ENCODE measurements at regions not wholly inside any gene's neighbourhood (a gene's known extent, or its start where the extent isn't known, plus 50 kb on each side); places are given as distances from the start of the nearest gene placed in this dataset.

DNA sequence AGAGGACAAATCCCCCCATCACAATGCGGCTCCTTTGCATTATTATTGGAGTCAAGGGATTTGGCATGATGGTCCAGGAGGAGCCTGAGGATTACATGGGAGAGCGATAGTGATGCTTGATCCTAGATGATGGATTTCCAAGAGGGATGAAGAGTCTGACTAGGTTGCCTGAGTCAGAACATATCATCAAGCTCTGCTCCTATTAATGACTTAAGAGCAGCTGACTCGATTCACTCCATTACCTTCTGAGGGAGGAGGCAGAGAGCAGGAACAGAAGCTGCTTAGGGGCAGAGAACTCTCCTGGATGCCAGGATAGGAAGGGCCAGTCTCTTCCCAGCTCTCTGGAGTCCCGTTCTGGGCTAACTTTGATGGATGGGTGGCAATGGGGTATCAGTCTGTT is 54.0 kb upstream of the CISTR start:
- no peak overlapping the region for H3K4me3 ChIP-seq (ENCODE audit: low read depth in 1 of 2, low read length in 2 of 2)
- no peaks in the 10 kb centered on the region for H3K36me3 ChIP-seq (ENCODE audit: insufficient read depth, low read length)
- H3K9me3 ChIP-seq (ENCODE audit: insufficient read depth, low read length, severe bottlenecking) = no peaks in the 10 kb centered on the region
- no peak overlapping the region for H2AFZ ChIP-seq (ENCODE audit: low read depth, low read length)
- ATAC-seq (ENCODE audit: insufficient read depth, low read depth) (no peak), DNase-seq (no peak)
- H3K79me2 ChIP-seq (ENCODE audit: insufficient read depth, low read length) = no peaks in the 10 kb centered on the region
- no peak overlapping the region for H3K4me2 ChIP-seq (ENCODE audit: insufficient read depth, low read length)
- H4K20me1 ChIP-seq (ENCODE audit: insufficient read depth, low read length) = no peaks in the 10 kb centered on the region
- no peaks in the 10 kb centered on the region for H3K4me1 ChIP-seq (ENCODE audit: insufficient read depth, low read length)
- H3K9ac ChIP-seq (ENCODE audit: low read depth, low read length) = no peak overlapping the region
- H3K27me3 ChIP-seq (ENCODE audit: insufficient read depth, low read length, poor library complexity) = peaks cover 43% of the 10 kb centered on the region
- no peak overlapping the region for H3K27ac ChIP-seq (ENCODE audit: low read length)
- TF ChIP-seq EZH2 (IDR thresholded peaks at IDR 0.05; ENCODE audit: borderline replicate concordance, low read depth, low read length, severe bottlenecking) = no peak

GRCh38 chr12:53806721-53807120 is 54.9 kb upstream of the CISTR start:
- H3K27me3 ChIP-seq (ENCODE audit: insufficient read depth, low read length, poor library complexity) = peaks cover 49% of the 10 kb centered on the region
- H3K9me3 ChIP-seq (ENCODE audit: insufficient read depth, low read length, severe bottlenecking) = no peaks in the 10 kb centered on the region
- H3K4me1 ChIP-seq (ENCODE audit: insufficient read depth, low read length) = no peaks in the 10 kb centered on the region
- DNase-seq = no peak
- H3K36me3 ChIP-seq (ENCODE audit: insufficient read depth, low read length) = no peaks in the 10 kb centered on the region
- H3K4me3 ChIP-seq (ENCODE audit: low read depth in 1 of 2, low read length in 2 of 2) = no peak overlapping the region
- no peak overlapping the region for H3K9ac ChIP-seq (ENCODE audit: low read depth, low read length)
- H3K27ac ChIP-seq (ENCODE audit: low read length) = no peak overlapping the region
- no peak overlapping the region for H3K4me2 ChIP-seq (ENCODE audit: insufficient read depth, low read length)
- H3K79me2 ChIP-seq (ENCODE audit: insufficient read depth, low read length) = no peaks in the 10 kb centered on the region
- H2AFZ ChIP-seq (ENCODE audit: low read depth, low read length) = no peak overlapping the region
- ATAC-seq (ENCODE audit: insufficient read depth, low read depth) = no peak
- TF ChIP-seq CTCF (IDR thresholded peaks at IDR 0.05; ENCODE audit: borderline replicate concordance, extremely low read depth, low read length, poor library complexity, severe bottlenecking) (no peak), EZH2 (IDR thresholded peaks at IDR 0.05; ENCODE audit: borderline replicate concordance, low read depth, low read length, severe bottlenecking) (no peak)
- no peaks in the 10 kb centered on the region for H4K20me1 ChIP-seq (ENCODE audit: insufficient read depth, low read length)

DNA sequence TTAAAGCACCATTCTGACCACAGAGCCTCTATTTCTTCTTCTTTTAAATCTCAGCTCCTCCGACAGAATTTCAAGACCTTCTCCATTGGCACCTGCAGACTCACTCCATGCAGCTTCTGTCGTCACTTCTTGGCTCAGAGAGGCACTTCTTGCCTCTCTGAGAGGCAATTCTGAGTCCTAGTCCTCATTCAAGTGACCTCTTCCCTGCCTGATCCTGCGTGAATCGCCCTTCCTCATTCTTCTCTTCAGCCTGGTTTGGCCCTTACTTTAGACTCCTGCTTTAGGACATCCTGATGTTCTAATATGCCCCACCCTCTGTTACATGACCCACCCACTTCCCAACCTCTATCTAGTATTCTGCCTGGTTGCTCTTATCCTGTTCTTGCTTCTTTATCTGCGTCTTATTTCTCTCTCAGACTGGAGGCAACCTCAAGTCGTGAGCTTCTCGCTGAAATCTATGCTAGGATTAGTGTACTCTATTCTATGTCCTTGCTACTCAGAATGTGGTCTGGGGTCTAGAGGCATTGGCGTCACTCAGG is 55.6 kb upstream of the CISTR start:
- H4K20me1 ChIP-seq (ENCODE audit: insufficient read depth, low read length) = no peaks in the 10 kb centered on the region
- no peak overlapping the region for H3K4me2 ChIP-seq (ENCODE audit: insufficient read depth, low read length)
- H3K36me3 ChIP-seq (ENCODE audit: insufficient read depth, low read length) = no peaks in the 10 kb centered on the region
- H3K27me3 ChIP-seq (ENCODE audit: insufficient read depth, low read length, poor library complexity) = peaks cover 49% of the 10 kb centered on the region
- ATAC-seq (ENCODE audit: insufficient read depth, low read depth) (no peak), DNase-seq (no peak)
- no peaks in the 10 kb centered on the region for H3K9me3 ChIP-seq (ENCODE audit: insufficient read depth, low read length, severe bottlenecking)
- H3K79me2 ChIP-seq (ENCODE audit: insufficient read depth, low read length) = no peaks in the 10 kb centered on the region
- no peak overlapping the region for H3K4me3 ChIP-seq (ENCODE audit: low read depth in 1 of 2, low read length in 2 of 2)
- H3K27ac ChIP-seq (ENCODE audit: low read length) = no peak overlapping the region
- H3K9ac ChIP-seq (ENCODE audit: low read depth, low read length) = no peak overlapping the region
- H2AFZ ChIP-seq (ENCODE audit: low read depth, low read length) = no peak overlapping the region
- H3K4me1 ChIP-seq (ENCODE audit: insufficient read depth, low read length) = no peaks in the 10 kb centered on the region
- no peak for TF ChIP-seq CTCF (IDR thresholded peaks at IDR 0.05; ENCODE audit: borderline replicate concordance, extremely low read depth, low read length, poor library complexity, severe bottlenecking)
- TF ChIP-seq EZH2 (IDR thresholded peaks at IDR 0.05; ENCODE audit: borderline replicate concordance, low read depth, low read length, severe bottlenecking) = no peak

DNA sequence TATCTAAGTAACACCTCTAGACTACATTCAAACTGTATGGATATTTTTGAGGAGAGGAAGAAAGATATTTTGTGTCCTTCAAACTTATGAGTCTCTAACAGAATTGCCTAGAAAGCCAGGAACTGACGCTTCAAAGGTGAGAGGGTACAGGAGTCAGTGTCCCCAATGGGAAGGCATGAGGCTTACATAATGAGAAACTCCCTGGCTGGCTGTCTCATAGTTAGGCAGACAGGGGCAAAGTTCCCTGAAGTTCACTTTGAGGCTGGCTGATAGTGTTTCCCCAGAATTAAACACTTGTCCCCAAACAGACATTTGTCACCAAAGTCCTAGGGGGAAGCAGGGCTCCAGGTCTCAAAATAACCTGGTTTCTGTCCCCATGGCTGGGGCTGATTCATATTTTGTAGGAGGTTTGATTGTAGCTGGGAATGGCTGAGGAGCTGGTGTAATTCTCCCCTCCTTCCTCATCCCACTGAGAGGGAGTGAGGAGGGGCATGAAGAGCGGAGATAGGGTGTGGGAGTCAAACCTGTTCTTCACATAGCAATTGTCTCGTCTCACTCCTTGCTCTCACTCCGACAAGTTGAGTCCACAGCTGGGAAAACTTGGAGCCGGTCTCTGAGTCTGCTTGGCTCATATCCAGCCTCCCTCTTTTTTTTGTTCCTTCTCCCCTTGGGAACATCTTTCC is 56.4 kb upstream of the CISTR start:
- no peak overlapping the region for H2AFZ ChIP-seq (ENCODE audit: low read depth, low read length)
- H3K9me3 ChIP-seq (ENCODE audit: insufficient read depth, low read length, severe bottlenecking) = no peaks in the 10 kb centered on the region
- H3K4me3 ChIP-seq (ENCODE audit: low read depth in 1 of 2, low read length in 2 of 2) = no peak overlapping the region
- TF ChIP-seq EZH2 (IDR thresholded peaks at IDR 0.05; ENCODE audit: borderline replicate concordance, low read depth, low read length, severe bottlenecking) = no peak
- no peak for TF ChIP-seq CTCF (IDR thresholded peaks at IDR 0.05; ENCODE audit: borderline replicate concordance, extremely low read depth, low read length, poor library complexity, severe bottlenecking)
- H4K20me1 ChIP-seq (ENCODE audit: insufficient read depth, low read length) = no peaks in the 10 kb centered on the region
- H3K4me2 ChIP-seq (ENCODE audit: insufficient read depth, low read length) = no peak overlapping the region
- H3K36me3 ChIP-seq (ENCODE audit: insufficient read depth, low read length) = no peaks in the 10 kb centered on the region
- peaks cover 49% of the 10 kb centered on the region for H3K27me3 ChIP-seq (ENCODE audit: insufficient read depth, low read length, poor library complexity)
- ATAC-seq (ENCODE audit: insufficient read depth, low read depth) (no peak), DNase-seq (no peak)
- H3K27ac ChIP-seq (ENCODE audit: low read length) = no peak overlapping the region
- no peak overlapping the region for H3K9ac ChIP-seq (ENCODE audit: low read depth, low read length)
- H3K79me2 ChIP-seq (ENCODE audit: insufficient read depth, low read length) = no peaks in the 10 kb centered on the region
- no peaks in the 10 kb centered on the region for H3K4me1 ChIP-seq (ENCODE audit: insufficient read depth, low read length)

Measured in DND-41 (cell line).